ENCODE measurements at regions not wholly inside any gene's neighbourhood (a gene's known extent, or its start where the extent isn't known, plus 50 kb on each side); places are given as distances from the start of the nearest gene placed in this dataset.

DNA sequence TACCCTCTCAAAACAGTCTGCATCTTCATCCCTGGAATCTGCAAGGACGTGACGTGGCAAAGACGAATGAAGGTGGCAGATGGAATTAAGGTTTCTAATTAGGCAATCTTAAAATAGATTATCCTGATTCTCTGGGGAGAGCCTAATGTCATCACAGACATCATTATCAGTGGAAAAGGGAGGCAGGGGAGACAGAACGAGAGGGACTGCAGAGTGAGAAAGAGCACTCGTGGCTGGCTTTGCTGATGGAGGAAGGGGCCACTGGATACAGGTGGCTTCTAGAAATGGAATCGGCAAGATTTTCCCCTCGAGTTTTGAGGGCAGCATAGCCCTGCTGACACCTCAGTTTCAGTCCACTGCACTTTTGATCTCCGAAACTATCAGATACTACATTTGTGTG lies 110.6 kb downstream of the ASMT start:
- TF ChIP-seq, protein P1, sequence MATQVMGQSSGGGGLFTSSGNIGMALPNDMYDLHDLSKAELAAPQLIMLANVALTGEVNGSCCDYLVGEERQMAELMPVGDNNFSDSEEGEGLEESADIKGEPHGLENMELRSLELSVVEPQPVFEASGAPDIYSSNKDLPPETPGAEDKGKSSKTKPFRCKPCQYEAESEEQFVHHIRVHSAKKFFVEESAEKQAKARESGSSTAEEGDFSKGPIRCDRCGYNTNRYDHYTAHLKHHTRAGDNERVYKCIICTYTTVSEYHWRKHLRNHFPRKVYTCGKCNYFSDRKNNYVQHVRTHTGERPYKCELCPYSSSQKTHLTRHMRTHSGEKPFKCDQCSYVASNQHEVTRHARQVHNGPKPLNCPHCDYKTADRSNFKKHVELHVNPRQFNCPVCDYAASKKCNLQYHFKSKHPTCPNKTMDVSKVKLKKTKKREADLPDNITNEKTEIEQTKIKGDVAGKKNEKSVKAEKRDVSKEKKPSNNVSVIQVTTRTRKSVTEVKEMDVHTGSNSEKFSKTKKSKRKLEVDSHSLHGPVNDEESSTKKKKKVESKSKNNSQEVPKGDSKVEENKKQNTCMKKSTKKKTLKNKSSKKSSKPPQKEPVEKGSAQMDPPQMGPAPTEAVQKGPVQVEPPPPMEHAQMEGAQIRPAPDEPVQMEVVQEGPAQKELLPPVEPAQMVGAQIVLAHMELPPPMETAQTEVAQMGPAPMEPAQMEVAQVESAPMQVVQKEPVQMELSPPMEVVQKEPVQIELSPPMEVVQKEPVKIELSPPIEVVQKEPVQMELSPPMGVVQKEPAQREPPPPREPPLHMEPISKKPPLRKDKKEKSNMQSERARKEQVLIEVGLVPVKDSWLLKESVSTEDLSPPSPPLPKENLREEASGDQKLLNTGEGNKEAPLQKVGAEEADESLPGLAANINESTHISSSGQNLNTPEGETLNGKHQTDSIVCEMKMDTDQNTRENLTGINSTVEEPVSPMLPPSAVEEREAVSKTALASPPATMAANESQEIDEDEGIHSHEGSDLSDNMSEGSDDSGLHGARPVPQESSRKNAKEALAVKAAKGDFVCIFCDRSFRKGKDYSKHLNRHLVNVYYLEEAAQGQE (IDR thresholded peaks at IDR 0.05) = no peak
- TF ChIP-seq, protein P2, sequence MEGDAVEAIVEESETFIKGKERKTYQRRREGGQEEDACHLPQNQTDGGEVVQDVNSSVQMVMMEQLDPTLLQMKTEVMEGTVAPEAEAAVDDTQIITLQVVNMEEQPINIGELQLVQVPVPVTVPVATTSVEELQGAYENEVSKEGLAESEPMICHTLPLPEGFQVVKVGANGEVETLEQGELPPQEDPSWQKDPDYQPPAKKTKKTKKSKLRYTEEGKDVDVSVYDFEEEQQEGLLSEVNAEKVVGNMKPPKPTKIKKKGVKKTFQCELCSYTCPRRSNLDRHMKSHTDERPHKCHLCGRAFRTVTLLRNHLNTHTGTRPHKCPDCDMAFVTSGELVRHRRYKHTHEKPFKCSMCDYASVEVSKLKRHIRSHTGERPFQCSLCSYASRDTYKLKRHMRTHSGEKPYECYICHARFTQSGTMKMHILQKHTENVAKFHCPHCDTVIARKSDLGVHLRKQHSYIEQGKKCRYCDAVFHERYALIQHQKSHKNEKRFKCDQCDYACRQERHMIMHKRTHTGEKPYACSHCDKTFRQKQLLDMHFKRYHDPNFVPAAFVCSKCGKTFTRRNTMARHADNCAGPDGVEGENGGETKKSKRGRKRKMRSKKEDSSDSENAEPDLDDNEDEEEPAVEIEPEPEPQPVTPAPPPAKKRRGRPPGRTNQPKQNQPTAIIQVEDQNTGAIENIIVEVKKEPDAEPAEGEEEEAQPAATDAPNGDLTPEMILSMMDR (IDR thresholded peaks at IDR 0.05) = no peak
- TF ChIP-seq JUNB (IDR thresholded peaks at IDR 0.05) = no peak
- TF ChIP-seq PHF8 (IDR thresholded peaks at IDR 0.05; ENCODE audit: borderline replicate concordance, low read depth) = no peak
- TF ChIP-seq, protein P3, sequence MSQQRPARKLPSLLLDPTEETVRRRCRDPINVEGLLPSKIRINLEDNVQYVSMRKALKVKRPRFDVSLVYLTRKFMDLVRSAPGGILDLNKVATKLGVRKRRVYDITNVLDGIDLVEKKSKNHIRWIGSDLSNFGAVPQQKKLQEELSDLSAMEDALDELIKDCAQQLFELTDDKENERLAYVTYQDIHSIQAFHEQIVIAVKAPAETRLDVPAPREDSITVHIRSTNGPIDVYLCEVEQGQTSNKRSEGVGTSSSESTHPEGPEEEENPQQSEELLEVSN (IDR thresholded peaks at IDR 0.05; ENCODE audit: borderline replicate concordance, low read depth) = no peak
- TF ChIP-seq MAFK (IDR thresholded peaks at IDR 0.05; ENCODE audit: partially characterized antibody) = no peak
